ENCODE measurements at regions not wholly inside any gene's neighbourhood (a gene's known extent, or its start where the extent isn't known, plus 50 kb on each side); places are given as distances from the start of the nearest gene placed in this dataset.
A peak's percentile ranks its signal among the peaks of the same experiment; 100 is the strongest.
"Not testable (repeated sequence)": the region's sequence is repeated elsewhere in the genome, so short reads cannot be mapped to it uniquely, and the experiment has no call there.

DNA sequence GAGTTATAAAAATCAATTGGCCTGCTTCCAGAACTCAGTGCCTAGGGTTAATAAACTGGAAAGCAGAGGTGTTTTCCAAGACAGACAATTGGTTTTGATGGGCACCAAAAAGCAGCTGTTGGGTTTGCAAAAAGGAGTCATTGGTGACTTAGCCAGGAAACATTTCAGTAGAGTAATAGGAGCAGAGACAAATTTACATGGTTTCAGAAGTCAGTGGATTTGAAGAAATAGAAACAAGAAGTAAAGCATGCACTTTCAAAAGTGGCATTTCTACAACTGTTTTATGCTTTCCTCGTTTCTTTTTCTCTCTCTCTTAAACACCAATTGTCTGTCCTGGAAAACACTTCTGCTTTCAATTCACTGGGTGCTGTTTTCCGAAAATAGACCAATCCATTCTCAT, 87.8 kb downstream of the GLUL start:
- DNase-seq (ENCODE audit: low read depth): no peak
- TF ChIP-seq, protein P1, sequence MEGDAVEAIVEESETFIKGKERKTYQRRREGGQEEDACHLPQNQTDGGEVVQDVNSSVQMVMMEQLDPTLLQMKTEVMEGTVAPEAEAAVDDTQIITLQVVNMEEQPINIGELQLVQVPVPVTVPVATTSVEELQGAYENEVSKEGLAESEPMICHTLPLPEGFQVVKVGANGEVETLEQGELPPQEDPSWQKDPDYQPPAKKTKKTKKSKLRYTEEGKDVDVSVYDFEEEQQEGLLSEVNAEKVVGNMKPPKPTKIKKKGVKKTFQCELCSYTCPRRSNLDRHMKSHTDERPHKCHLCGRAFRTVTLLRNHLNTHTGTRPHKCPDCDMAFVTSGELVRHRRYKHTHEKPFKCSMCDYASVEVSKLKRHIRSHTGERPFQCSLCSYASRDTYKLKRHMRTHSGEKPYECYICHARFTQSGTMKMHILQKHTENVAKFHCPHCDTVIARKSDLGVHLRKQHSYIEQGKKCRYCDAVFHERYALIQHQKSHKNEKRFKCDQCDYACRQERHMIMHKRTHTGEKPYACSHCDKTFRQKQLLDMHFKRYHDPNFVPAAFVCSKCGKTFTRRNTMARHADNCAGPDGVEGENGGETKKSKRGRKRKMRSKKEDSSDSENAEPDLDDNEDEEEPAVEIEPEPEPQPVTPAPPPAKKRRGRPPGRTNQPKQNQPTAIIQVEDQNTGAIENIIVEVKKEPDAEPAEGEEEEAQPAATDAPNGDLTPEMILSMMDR (conservative IDR thresholded peaks at IDR 0.05; ENCODE audit: low read depth, low read length): no peak
- H3K4me3 ChIP-seq (ENCODE audit: low read length): no peak overlapping the region

DNA sequence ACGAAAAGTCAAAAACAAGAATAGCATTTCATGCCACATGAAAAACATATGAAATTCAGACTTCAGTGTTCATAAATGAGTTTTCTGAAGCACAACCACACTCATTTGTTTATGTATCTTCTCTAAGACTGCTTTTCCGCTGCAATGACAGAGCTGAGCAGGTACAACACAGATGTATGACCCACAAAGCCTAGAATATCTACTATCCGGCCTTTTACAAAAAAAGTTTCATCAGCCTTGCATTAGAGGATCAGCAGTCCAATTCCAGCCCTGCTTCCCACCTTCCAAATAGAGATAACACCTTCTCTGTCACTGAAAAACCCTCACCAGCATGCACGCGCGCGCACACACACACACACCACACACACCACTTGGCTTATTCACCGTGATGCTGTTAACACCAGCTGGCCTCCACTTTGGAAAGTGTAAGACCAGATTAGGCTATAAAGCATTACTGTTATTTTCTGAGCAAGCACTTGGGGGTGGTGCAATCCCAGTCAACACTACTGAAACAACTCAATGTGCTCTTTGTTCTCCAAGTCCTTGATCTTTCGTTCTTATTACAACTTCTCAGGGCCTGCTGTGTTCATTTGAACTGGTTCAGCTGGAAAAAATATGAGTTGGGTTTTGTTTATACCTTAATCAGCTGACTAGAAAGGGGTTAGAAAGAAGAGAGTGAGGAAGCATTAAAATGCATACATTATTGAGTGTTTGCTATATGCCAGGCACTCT, 90.0 kb downstream of the GLUL start:
- peak; percentile 90 for DNase-seq (ENCODE audit: low read depth)
- H3K4me3 ChIP-seq (ENCODE audit: low read length): no peak overlapping the region
- TF ChIP-seq, protein P1 (conservative IDR thresholded peaks at IDR 0.05; ENCODE audit: low read depth, low read length): peak; percentile 32

DNA sequence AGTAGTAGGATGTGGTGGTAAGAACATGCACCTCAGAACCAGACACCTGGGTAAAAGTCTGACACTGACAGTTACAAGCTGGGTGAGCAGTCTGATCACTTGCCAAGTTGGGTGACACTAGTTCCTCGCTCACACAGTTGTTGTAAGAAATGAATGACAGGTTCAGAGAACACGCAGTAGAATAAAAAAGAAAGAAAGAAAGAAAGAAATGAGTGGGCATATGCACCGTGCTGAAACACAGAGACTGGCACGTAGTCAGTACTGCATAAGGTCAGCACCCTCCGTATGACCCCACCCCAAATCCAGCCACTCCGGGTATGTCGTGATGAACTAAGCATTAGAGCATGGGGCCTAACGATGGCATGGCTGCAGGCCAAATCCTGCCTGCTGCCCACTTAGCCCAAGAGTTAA, 90.6 kb downstream of the GLUL start:
- H3K4me3 ChIP-seq (ENCODE audit: low read length): no peak overlapping the region
- DNase-seq (ENCODE audit: low read depth): no peak
- TF ChIP-seq, protein P1 (conservative IDR thresholded peaks at IDR 0.05; ENCODE audit: low read depth, low read length): no peak

DNA sequence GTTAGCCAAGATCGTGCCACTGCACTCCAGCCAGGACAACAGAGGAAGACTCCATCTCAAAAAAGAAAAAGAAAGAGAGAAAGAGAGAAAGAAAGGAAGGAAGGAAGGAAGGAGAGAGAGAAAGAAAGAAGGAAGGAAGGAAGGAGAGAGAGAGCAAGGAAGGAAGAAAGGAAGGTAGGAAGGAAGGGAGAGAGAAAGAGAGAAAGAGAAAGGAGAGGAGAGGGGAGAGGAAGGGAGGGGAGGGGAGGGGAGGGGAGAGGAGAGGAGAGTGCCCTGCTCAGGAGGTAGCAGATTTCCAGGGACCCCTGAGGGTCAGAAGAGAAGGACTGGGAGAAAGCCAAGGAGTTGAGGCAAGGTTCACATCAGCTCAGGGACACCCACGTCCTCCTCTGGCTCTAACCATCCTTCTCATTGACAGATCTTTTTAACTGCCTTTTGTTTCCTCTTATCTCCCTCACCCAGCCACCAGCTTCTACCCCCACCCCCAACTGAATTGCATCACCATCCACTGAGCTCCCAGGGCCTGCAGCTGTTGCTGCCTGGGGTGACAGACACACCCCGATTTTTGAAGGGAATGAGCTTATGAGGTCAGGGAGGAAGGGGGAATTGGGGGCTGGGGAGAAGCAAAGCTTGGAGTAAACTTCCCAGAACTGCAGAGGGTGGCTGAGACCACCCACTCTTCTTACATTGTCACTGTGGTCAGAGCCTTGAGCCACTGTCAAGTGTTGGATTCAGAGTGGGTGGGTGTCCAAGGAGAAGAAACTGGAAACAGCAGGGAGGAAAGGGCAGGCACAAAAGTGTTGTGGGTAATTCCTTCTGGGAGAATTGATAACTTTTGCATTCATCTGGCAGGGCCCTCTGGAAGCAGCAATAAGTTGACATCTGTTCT, 91.6 kb downstream of the GLUL start:
- DNase-seq (ENCODE audit: low read depth): no peak
- TF ChIP-seq, protein P1 (conservative IDR thresholded peaks at IDR 0.05; ENCODE audit: low read depth, low read length): no peak

DNA sequence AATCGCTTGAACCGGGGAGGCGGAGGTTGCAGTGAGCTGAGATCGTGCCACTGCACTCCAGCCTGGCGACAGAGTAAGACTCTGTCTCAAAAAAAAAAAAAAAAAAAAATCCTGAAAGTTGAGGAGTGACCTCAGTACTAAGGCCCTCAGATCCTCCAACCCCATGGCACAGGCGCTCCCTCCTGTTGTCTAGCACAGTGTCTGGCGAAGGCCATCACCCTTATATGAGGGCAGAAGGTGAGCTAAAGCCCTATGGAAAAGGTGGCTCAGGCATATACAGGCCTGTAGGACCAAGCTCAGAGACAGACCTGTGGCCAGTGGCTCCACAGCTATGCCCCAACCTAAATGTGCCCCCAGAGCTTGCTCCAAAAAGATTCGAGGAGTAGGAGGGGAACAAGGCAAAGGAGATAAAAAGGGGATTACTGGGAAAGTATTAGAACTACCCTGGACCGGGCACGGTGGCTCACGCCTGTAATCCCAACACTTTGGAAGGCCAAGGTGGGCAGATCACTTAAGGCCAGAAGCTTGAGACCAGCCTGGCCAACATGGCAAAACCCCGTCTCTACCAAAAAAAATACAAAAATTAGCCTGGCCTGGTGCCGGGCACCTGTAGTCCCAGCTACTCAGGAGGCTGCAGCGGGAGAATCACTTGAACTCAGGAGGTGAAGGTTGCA, 92.4 kb downstream of the GLUL start:
- DNase-seq (ENCODE audit: low read depth); H3K4me3 ChIP-seq (ENCODE audit: low read length): not testable (repeated sequence)

More for the DNA sequence above, 91.6 kb downstream of the GLUL start:
- no peak overlapping the region for H3K4me3 ChIP-seq (ENCODE audit: low read length)

DNA sequence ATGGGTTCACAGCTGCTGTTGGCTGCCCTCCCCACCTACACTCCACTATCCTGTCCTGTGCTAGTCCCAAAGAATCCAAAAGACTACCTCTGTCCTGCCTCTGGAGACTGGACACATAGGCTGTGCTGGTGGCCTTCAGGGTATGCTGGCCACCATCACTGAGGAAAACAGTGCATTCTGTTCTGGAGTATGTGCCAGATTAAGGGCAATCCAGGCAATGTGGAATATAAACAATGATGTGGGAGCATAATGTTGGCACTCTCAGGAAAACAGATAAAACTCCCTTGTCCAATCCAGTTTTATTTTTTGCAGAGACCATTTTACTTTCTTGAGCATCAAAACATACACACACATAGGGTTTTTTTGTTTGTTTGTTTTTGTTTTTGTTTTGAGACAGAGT, 94.3 kb downstream of the GLUL start:
- TF ChIP-seq, protein P1 (conservative IDR thresholded peaks at IDR 0.05; ENCODE audit: low read depth, low read length): no peak
- H3K4me3 ChIP-seq (ENCODE audit: low read length): no peak overlapping the region
- no peak for DNase-seq (ENCODE audit: low read depth)

DNA sequence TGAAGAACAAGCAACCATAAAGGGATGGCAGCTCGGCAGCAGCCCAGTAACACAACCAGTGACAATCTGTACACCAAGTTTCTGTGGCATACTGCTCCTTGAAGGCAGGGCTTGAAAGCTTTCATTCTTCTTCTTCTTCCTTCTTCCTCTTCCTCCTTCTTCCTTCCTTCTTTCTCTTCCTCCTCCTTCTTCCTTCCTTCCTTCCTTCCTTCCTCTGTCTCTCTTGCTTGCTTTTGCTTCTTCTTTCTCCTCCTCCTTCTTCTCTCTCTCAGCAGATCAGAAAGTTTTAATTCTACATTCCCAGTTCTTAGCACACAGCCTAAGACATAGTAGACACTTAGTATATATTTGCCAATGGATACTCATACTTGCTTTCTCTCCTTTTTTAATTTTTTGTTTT, 95.9 kb downstream of the GLUL start:
- no peak for DNase-seq (ENCODE audit: low read depth)
- H3K4me3 ChIP-seq (ENCODE audit: low read length): no peak overlapping the region
- TF ChIP-seq, protein P1 (conservative IDR thresholded peaks at IDR 0.05; ENCODE audit: low read depth, low read length): no peak
